Thyroid gland (tissue), 4 donors: ENCODE measurements at regions not wholly inside any gene's neighbourhood (a gene's known extent, or its start where the extent isn't known, plus 50 kb on each side); places are given as distances from the start of the nearest gene placed in this dataset.

Source experiments
- DNase-seq, 2 donors: peaks; one replicate each; pipeline ENCODE4 v3.0.0-alpha.2; 2019
- H3K27ac ChIP-seq, 3 donors: fragments of 200-600 bp; sonication (generic); 1 replicate in 2 of 3; 2 replicates in 1 of 3; pipeline ENCODE4 v1.5.1; 2016 to 2019; ENCODE audit warnings: mild to moderate bottlenecking in 1 of 3, moderate library complexity in 1 of 3
- H3K27me3 ChIP-seq: fragments of 200-600 bp; sonication (generic); one replicate; pipeline ENCODE4 v1.5.1; 2019
- H3K36me3 ChIP-seq, 2 donors: fragments of 200-600 bp; sonication (generic); one replicate each; pipeline ENCODE4 v1.5.1; 2016 to 2019
- H3K4me1 ChIP-seq, 2 donors: fragments of 200-600 bp; sonication (generic); one replicate each; pipeline ENCODE4 v1.5.1; 2017 to 2019
- H3K4me3 ChIP-seq, 3 donors: fragments of 200-600 bp; sonication (generic); replicated peaks in 1 of 3; 1 replicate in 2 of 3; 2 replicates in 1 of 3; pipeline ENCODE4 v1.5.1; 2016; ENCODE audit warnings: mild to moderate bottlenecking in 1 of 3
- H3K9me3 ChIP-seq: fragments of 200-600 bp; sonication (generic); one replicate; pipeline ENCODE4 v1.5.1; 2017
- POLR2A ChIP-seq, 2 donors: fragments of 450-650 bp; IDR thresholded peaks; one replicate each; pipeline ENCODE4 v1.6.1; 2017; ENCODE audit warnings: antibody characterized with exemption in 2 of 2, mild to moderate bottlenecking in 2 of 2, moderate library complexity in 1 of 2
- WGBS, 2 donors: methylation state at CpG; one replicate each; pipeline ENCODE4 v1.1.5; 2017; 5-methylcytosine and 5-hydroxymethylcytosine counted together
- intact Hi-C: fragments of 100-400 bp; cut with DNase I; formaldehyde crosslinking; loops from one replicate; pipeline ENCODE4 v1.15.1; 2023
- TF ChIP-seq, protein P1 (sequence below), 6 experiments: fragments of 200-600 bp in 3 of 6; fragments of 450-650 bp in 3 of 6; sonication (generic) in 3 of 6; IDR thresholded peaks; one replicate each; pipeline ENCODE4 v1.5.1; 2016 to 2019; ENCODE audit warnings: antibody characterized with exemption in 6 of 6, mild to moderate bottlenecking in 2 of 6, inconsistent platforms in 1 of 6, moderate library complexity in 1 of 6

DNA sequence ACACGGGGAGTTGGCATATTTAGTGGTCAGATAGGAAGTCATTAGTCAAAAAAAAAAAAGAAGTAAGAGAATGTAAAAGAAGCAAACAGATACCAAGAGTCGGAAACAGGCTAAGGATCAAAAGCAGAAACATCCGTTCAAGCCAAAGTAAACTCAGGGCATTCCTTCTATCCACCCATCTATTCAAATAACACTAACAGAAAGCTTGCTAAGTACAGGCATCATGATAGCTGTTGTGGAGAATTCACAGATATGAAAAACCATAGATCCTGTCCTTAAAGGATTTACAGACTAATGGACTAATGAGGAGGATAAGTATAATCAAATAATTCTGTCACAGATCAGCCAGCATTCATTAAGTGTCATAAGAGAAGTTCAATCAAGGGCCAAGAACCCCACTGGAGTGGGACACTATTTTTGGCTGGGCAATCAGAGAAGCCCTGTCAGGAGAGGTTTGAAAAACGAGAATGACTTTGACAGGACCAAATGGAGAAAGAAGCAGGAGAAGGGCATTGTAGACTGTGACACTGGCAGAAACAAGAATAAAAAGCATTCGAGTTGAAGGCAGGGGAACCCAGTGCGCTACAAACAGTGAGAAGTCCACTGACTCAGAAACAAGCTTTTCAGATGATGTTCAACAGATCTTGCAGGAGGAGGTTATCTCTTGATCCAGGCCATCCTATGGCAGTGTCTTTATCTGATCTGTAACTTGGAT is 154.2 kb upstream of the TSLP start:
- DNase-seq, result no peak
- Histone ChIP-seq H3K4me3 (no peak overlapping the region), H3K36me3 (no peaks in the 10 kb centered on the region), H3K4me1 (no peaks in the 10 kb centered on the region), H3K27ac (no peak overlapping the region), H3K27me3 (no peaks in the 10 kb centered on the region), H3K9me3 (no peaks in the 10 kb centered on the region)
- intact Hi-C loops, result no loop called here
- WGBS, 2 donors, result 53 to 60% methylated on average over 6 of the region's 6 CpGs
- no peak for TF ChIP-seq POLR2A (IDR thresholded peaks at IDR 0.05)
- TF ChIP-seq, protein P1, sequence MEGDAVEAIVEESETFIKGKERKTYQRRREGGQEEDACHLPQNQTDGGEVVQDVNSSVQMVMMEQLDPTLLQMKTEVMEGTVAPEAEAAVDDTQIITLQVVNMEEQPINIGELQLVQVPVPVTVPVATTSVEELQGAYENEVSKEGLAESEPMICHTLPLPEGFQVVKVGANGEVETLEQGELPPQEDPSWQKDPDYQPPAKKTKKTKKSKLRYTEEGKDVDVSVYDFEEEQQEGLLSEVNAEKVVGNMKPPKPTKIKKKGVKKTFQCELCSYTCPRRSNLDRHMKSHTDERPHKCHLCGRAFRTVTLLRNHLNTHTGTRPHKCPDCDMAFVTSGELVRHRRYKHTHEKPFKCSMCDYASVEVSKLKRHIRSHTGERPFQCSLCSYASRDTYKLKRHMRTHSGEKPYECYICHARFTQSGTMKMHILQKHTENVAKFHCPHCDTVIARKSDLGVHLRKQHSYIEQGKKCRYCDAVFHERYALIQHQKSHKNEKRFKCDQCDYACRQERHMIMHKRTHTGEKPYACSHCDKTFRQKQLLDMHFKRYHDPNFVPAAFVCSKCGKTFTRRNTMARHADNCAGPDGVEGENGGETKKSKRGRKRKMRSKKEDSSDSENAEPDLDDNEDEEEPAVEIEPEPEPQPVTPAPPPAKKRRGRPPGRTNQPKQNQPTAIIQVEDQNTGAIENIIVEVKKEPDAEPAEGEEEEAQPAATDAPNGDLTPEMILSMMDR (IDR thresholded peaks at IDR 0.05), result no peak

DNA sequence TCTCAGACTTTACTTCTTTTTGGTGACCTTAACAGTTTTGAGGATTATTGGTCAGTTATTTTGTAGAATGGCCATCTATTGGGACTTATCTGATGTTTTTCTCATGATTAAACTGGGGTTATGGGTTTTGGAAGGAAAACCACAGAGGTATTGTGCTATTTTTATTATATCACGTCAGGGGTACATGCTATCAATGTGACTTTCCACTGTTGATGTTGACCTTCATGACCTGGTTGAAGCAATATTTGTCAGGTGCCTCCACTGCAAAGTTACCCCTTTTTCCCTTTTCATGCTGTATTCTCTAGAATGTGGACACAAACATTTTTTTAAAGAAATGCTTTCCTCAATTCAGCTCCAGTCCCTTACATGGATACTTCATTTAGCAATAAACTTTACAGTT is 152.8 kb upstream of the TSLP start:
- H3K27me3 ChIP-seq, result no peaks in the 10 kb centered on the region
- H3K36me3 ChIP-seq, result no peaks in the 10 kb centered on the region
- no peaks in the 10 kb centered on the region for H3K9me3 ChIP-seq
- DNase-seq, result no peak
- no peak overlapping the region for H3K4me3 ChIP-seq
- no peak for TF ChIP-seq POLR2A (IDR thresholded peaks at IDR 0.05)
- TF ChIP-seq, protein P1 (IDR thresholded peaks at IDR 0.05), result no peak
- 76 to 81% methylated on average over 1 of the region's 1 CpG for WGBS, 2 donors
- H3K27ac ChIP-seq, result no peak overlapping the region
- intact Hi-C loops, result no loop called here
- H3K4me1 ChIP-seq, result no peaks in the 10 kb centered on the region

DNA sequence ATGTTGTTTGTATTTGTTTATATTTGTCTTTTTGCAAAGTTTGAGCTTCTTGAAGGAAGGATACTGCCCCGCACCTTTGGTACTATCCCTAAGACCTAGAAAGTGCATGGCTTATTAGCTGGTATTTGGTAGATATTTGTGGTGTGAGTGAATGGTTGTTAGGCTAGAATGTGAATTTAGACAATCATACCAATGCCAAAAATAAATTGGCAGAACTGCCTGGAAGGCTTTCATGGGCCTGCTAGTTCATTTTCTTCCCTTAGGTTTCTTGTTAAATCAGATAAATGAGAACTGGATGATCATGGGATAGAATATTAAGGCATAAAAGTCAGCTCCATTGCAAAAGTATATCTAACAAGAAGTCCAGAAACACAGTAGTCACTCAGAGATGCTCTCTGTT is 147.5 kb upstream of the TSLP start:
- Histone ChIP-seq H3K27ac (no peak overlapping the region), H3K4me3 (no peak overlapping the region), H3K9me3 (no peaks in the 10 kb centered on the region), H3K36me3 (no peaks in the 10 kb centered on the region), H3K27me3 (no peaks in the 10 kb centered on the region), H3K4me1 (no peaks in the 10 kb centered on the region)
- TF ChIP-seq, protein P1 (IDR thresholded peaks at IDR 0.05), result no peak
- no peak for TF ChIP-seq POLR2A (IDR thresholded peaks at IDR 0.05)
- DNase-seq, result no peak
- intact Hi-C loops, result no loop called here
- WGBS, 2 donors, result 97 to 100% methylated on average over 1 of the region's 1 CpG

DNA sequence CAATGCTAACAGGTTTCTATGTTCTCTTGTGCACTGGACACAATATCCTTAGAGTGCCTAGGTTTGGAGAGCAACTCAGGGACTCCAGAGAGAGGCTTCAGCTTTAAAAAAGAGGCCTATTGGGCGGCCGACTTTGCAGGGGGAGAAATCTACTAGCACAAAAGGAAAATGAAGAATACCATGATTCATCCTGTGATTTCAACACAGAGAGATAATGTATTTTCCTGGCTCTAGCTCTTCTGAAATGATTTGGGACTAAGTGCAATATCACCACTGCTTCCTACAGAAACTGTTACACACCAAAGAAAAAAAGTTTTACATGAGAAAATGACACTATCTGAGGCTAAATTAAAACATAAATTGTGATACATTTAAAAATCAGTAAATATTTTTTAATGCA is 146.1 kb upstream of the TSLP start:
- WGBS, 2 donors, result 87 to 96% methylated on average over 2 of the region's 2 CpGs
- no peaks in the 10 kb centered on the region for H3K36me3 ChIP-seq
- H3K4me3 ChIP-seq, result no peak overlapping the region
- intact Hi-C loops, result no loop called here
- H3K4me1 ChIP-seq, result no peaks in the 10 kb centered on the region
- H3K27me3 ChIP-seq, result no peaks in the 10 kb centered on the region
- DNase-seq, result no peak
- H3K27ac ChIP-seq, result no peak overlapping the region
- H3K9me3 ChIP-seq, result no peaks in the 10 kb centered on the region
- TF ChIP-seq, protein P1 (IDR thresholded peaks at IDR 0.05), result no peak
- no peak for TF ChIP-seq POLR2A (IDR thresholded peaks at IDR 0.05)

DNA sequence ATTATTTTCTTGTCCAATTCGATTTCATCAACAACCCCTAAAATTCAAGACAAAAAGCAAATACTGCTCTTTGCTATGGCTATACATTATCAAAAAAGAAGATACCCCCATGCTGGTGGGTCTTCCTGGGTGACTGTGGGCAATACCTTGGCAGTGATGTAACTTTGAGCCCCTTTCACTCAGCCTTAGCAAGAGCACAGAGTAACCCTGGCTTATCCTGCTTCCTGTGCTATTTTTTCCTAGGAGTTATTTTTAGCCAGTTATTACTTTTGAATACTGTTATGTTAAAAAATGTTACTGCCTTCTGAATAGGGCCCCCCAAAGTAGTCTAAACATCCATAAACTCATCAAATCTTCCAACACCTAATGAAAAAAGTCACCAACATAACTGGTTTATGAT is 145.6 kb upstream of the TSLP start:
- no peak for DNase-seq
- WGBS, 2 donors, result 75 to 93% methylated on average over 1 of the region's 1 CpG
- Histone ChIP-seq H3K4me3 (no peak overlapping the region), H3K9me3 (no peaks in the 10 kb centered on the region), H3K36me3 (no peaks in the 10 kb centered on the region), H3K27ac (no peak overlapping the region), H3K27me3 (no peaks in the 10 kb centered on the region), H3K4me1 (no peaks in the 10 kb centered on the region)
- TF ChIP-seq POLR2A (IDR thresholded peaks at IDR 0.05), result no peak
- TF ChIP-seq, protein P1 (IDR thresholded peaks at IDR 0.05), result no peak
- intact Hi-C loops, result no loop called here
